ENCODE measurements at regions not wholly inside any gene's neighbourhood (a gene's known extent, or its start where the extent isn't known, plus 50 kb on each side); places are given as distances from the start of the nearest gene placed in this dataset.

DNA sequence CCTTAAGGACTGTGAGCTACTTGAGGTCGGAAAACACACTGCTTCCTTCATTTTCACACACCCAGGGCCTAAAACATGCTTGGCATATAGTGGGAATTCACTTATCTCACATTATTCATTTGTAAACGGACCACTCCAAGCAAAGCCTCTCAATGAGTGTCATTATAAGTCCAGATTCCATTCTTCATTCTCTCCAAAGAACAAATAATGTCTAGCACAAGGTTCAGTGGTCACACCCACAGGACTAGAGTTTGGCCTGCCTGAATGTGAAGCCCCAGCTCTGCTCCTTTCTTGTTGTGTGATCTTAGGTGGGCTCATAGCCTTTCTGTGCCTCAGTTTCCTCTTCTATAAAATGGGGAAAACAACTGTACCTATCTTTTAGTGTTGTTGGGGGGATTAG lies 119.6 kb upstream of the NDP start:
- H3K4me1 ChIP-seq (ENCODE audit: control insufficient read depth in 1 of 2, insufficient read depth in 2 of 2, low read length in 2 of 2): no peaks in the 10 kb centered on the region
- POLR2A ChIA-PET: no interaction called here
- CTCF ChIA-PET: no interaction called here
- H3K27me3 ChIP-seq (ENCODE audit: insufficient read depth, low read length): no peaks in the 10 kb centered on the region
- TF ChIP-seq, protein P1, sequence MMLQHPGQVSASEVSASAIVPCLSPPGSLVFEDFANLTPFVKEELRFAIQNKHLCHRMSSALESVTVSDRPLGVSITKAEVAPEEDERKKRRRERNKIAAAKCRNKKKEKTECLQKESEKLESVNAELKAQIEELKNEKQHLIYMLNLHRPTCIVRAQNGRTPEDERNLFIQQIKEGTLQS (IDR thresholded peaks at IDR 0.05): no peak
- TF ChIP-seq JUND (IDR thresholded peaks at IDR 0.05): no peak
- TF ChIP-seq ZNF274 (IDR thresholded peaks at IDR 0.05; ENCODE audit: low read depth, low read length): no peak
- TF ChIP-seq, protein P2, sequence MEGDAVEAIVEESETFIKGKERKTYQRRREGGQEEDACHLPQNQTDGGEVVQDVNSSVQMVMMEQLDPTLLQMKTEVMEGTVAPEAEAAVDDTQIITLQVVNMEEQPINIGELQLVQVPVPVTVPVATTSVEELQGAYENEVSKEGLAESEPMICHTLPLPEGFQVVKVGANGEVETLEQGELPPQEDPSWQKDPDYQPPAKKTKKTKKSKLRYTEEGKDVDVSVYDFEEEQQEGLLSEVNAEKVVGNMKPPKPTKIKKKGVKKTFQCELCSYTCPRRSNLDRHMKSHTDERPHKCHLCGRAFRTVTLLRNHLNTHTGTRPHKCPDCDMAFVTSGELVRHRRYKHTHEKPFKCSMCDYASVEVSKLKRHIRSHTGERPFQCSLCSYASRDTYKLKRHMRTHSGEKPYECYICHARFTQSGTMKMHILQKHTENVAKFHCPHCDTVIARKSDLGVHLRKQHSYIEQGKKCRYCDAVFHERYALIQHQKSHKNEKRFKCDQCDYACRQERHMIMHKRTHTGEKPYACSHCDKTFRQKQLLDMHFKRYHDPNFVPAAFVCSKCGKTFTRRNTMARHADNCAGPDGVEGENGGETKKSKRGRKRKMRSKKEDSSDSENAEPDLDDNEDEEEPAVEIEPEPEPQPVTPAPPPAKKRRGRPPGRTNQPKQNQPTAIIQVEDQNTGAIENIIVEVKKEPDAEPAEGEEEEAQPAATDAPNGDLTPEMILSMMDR (IDR thresholded peaks at IDR 0.05 in 2 of 3, conservative IDR thresholded peaks at IDR 0.05 in 1 of 3; ENCODE audit: borderline replicate concordance in 1 of 3, insufficient read depth in 1 of 3, low read depth in 2 of 3, low read length in 2 of 3): no peak
- TF ChIP-seq, protein P3, sequence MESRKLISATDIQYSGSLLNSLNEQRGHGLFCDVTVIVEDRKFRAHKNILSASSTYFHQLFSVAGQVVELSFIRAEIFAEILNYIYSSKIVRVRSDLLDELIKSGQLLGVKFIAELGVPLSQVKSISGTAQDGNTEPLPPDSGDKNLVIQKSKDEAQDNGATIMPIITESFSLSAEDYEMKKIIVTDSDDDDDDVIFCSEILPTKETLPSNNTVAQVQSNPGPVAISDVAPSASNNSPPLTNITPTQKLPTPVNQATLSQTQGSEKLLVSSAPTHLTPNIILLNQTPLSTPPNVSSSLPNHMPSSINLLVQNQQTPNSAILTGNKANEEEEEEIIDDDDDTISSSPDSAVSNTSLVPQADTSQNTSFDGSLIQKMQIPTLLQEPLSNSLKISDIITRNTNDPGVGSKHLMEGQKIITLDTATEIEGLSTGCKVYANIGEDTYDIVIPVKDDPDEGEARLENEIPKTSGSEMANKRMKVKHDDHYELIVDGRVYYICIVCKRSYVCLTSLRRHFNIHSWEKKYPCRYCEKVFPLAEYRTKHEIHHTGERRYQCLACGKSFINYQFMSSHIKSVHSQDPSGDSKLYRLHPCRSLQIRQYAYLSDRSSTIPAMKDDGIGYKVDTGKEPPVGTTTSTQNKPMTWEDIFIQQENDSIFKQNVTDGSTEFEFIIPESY (IDR thresholded peaks at IDR 0.05; ENCODE audit: extremely low read depth, insufficient replicate concordance, low read length): no peak
- TF ChIP-seq POLR2AphosphoS5 (IDR thresholded peaks at IDR 0.05; ENCODE audit: low read depth, low read length): no peak
- TF ChIP-seq, protein P4, sequence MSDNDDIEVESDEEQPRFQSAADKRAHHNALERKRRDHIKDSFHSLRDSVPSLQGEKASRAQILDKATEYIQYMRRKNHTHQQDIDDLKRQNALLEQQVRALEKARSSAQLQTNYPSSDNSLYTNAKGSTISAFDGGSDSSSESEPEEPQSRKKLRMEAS (IDR thresholded peaks at IDR 0.05): no peak
- no peak for TF ChIP-seq POLR2A (IDR thresholded peaks at IDR 0.05; ENCODE audit: borderline replicate concordance, extremely low read depth, insufficient read depth, insufficient read length)
- no peak for TF ChIP-seq SRF (IDR thresholded peaks at IDR 0.05; ENCODE audit: low read depth)
- no peak for TF ChIP-seq CEBPB (IDR thresholded peaks at IDR 0.05; ENCODE audit: low read depth)
- no peak for TF ChIP-seq EZH2phosphoT487 (IDR thresholded peaks at IDR 0.05; ENCODE audit: borderline replicate concordance)
- TF ChIP-seq FOSL1 (IDR thresholded peaks at IDR 0.05; ENCODE audit: low read depth): no peak
- no peak for TF ChIP-seq SP1 (IDR thresholded peaks at IDR 0.05; ENCODE audit: low read depth)
- no peak for TF ChIP-seq SIN3A (IDR thresholded peaks at IDR 0.05; ENCODE audit: low read depth)
- TF ChIP-seq, protein P5, sequence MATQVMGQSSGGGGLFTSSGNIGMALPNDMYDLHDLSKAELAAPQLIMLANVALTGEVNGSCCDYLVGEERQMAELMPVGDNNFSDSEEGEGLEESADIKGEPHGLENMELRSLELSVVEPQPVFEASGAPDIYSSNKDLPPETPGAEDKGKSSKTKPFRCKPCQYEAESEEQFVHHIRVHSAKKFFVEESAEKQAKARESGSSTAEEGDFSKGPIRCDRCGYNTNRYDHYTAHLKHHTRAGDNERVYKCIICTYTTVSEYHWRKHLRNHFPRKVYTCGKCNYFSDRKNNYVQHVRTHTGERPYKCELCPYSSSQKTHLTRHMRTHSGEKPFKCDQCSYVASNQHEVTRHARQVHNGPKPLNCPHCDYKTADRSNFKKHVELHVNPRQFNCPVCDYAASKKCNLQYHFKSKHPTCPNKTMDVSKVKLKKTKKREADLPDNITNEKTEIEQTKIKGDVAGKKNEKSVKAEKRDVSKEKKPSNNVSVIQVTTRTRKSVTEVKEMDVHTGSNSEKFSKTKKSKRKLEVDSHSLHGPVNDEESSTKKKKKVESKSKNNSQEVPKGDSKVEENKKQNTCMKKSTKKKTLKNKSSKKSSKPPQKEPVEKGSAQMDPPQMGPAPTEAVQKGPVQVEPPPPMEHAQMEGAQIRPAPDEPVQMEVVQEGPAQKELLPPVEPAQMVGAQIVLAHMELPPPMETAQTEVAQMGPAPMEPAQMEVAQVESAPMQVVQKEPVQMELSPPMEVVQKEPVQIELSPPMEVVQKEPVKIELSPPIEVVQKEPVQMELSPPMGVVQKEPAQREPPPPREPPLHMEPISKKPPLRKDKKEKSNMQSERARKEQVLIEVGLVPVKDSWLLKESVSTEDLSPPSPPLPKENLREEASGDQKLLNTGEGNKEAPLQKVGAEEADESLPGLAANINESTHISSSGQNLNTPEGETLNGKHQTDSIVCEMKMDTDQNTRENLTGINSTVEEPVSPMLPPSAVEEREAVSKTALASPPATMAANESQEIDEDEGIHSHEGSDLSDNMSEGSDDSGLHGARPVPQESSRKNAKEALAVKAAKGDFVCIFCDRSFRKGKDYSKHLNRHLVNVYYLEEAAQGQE (IDR thresholded peaks at IDR 0.05; ENCODE audit: low read depth): no peak
- no peak for TF ChIP-seq RAD21 (IDR thresholded peaks at IDR 0.05; ENCODE audit: low read depth)
- no peak for TF ChIP-seq CBX3 (IDR thresholded peaks at IDR 0.05; ENCODE audit: low read depth)
- TF ChIP-seq TCF7L2 (IDR thresholded peaks at IDR 0.05; ENCODE audit: borderline replicate concordance, extremely low read depth, insufficient read depth, insufficient read length): no peak
- TF ChIP-seq ELF1 (IDR thresholded peaks at IDR 0.05; ENCODE audit: borderline replicate concordance, low read depth): no peak
- no peak for TF ChIP-seq YY1 (IDR thresholded peaks at IDR 0.05; ENCODE audit: extremely low read depth, insufficient replicate concordance, low read depth, low read length)
- H3K9me2 ChIP-seq (ENCODE audit: insufficient read depth): no peaks in the 10 kb centered on the region
- H3K4me3 ChIP-seq (replicated peaks in 1 of 2; ENCODE audit: low read depth in 1 of 2, low read length in 2 of 2): no peak overlapping the region
- H2AFZ ChIP-seq (ENCODE audit: low read depth, low read length, poor library complexity, severe bottlenecking): no peak overlapping the region
- no peaks in the 10 kb centered on the region for H3K36me3 ChIP-seq (ENCODE audit: control insufficient read depth in 1 of 2, insufficient read depth in 2 of 2, low read length in 2 of 2)
- no TSS peak for BruUV-seq (replicated peaks)
- RAD21 ChIA-PET (ENCODE audit: low non-redundant PET in 1 of 2, low total read pairs in 2 of 2, uncharacterized antibody in 2 of 2, unreplicated experiment in 2 of 2): no interaction called here
- H4K20me1 ChIP-seq (ENCODE audit: insufficient read depth): no peaks in the 10 kb centered on the region
- DNase-seq (ENCODE audit: low read depth, low spot score) (no peak), ATAC-seq (no peak)
- H3K79me2 ChIP-seq (ENCODE audit: insufficient read depth, low read length): no peaks in the 10 kb centered on the region
- H3K4me2 ChIP-seq (ENCODE audit: low read length): no peak overlapping the region
- no peak overlapping the region for H3K27ac ChIP-seq (ENCODE audit: low read depth, low read length)
- intact Hi-C loops (cut with micrococcal nuclease): no loop called here
- H3K9ac ChIP-seq (ENCODE audit: low read length): no peak overlapping the region
- no peaks in the 10 kb centered on the region for H3K9me3 ChIP-seq (ENCODE audit: control insufficient read depth in 1 of 2, insufficient read depth in 1 of 2, low read depth in 1 of 2, low read length in 2 of 2)
